Gastrocnemius medialis (tissue), 4 donors: ENCODE measurements at regions not wholly inside any gene's neighbourhood (a gene's known extent, or its start where the extent isn't known, plus 50 kb on each side); places are given as distances from the start of the nearest gene placed in this dataset.

Source experiments
- CTCF ChIP-seq, 5 experiments: fragments of 450-650 bp in 3 of 5; fragments of 200-600 bp in 2 of 5; sonication (generic) in 2 of 5; IDR thresholded peaks in 4 of 5; conservative IDR thresholded peaks in 1 of 5; 1 replicate in 4 of 5; 2 replicates in 1 of 5; pipeline ENCODE4 v1.5.1; 2016 to 2019; ENCODE audit warnings: antibody characterized with exemption in 5 of 5, mild to moderate bottlenecking in 3 of 5, moderate library complexity in 3 of 5
- POLR2A ChIP-seq, 2 donors: fragments of 450-650 bp; IDR thresholded peaks; one replicate each; pipeline ENCODE4 v1.6.1; 2017; ENCODE audit warnings: antibody characterized with exemption in 2 of 2, mild to moderate bottlenecking in 2 of 2, moderate library complexity in 2 of 2

- TF ChIP-seq CTCF (IDR thresholded peaks at IDR 0.05 in 4 of 5, conservative IDR thresholded peaks at IDR 0.05 in 1 of 5) (no peak), POLR2A (IDR thresholded peaks at IDR 0.05) (no peak)
These were observed 416.2 kb downstream of the IRS1 start for GRCh38 chr2:226383461-226383860.
